Islet precursor cell (in vitro differentiated cells): ENCODE measurements at regions not wholly inside any gene's neighbourhood (a gene's known extent, or its start where the extent isn't known, plus 50 kb on each side); places are given as distances from the start of the nearest gene placed in this dataset.

Experiments
- DNase-seq: peaks from one replicate; pipeline ENCODE4 v3.0.0-alpha.2; 2018

- DNase-seq, result peak; percentile 63
These were observed 358.7 kb upstream of the TNP1 start for GRCh38 chr2:217218269-217219163.

- DNase-seq, result no peak
These were observed 357.1 kb upstream of the TNP1 start for GRCh38 chr2:217216982-217217381.

GRCh38 chr2:217216316-217216715 lies 356.5 kb upstream of the TNP1 start:
- DNase-seq, result no peak

- no peak for DNase-seq
These were observed 356.0 kb upstream of the TNP1 start for GRCh38 chr2:217215877-217216276.

- peak; percentile 74 for DNase-seq
These were observed 349.0 kb upstream of the TNP1 start for GRCh38 chr2:217208867-217209266.

GRCh38 chr2:217207699-217208010 lies 347.8 kb upstream of the TNP1 start:
- peak; percentile 83 for DNase-seq

GRCh38 chr2:217206907-217207698 lies 347.2 kb upstream of the TNP1 start:
- DNase-seq, result no peak

GRCh38 chr2:217206016-217206725 lies 346.3 kb upstream of the TNP1 start:
- DNase-seq, result no peak

- DNase-seq, result no peak
These were observed 344.5 kb upstream of the TNP1 start for GRCh38 chr2:217204358-217204757.

- DNase-seq, result no peak
These were observed 343.2 kb upstream of the TNP1 start for GRCh38 chr2:217203086-217203485.

- no peak for DNase-seq
These were observed 339.4 kb upstream of the TNP1 start for GRCh38 chr2:217199255-217199630.

GRCh38 chr2:217195658-217196446 lies 336.0 kb upstream of the TNP1 start:
- DNase-seq, result no peak

- no peak for DNase-seq
These were observed 335.2 kb upstream of the TNP1 start for GRCh38 chr2:217195016-217195415.

GRCh38 chr2:217193431-217194340 lies 333.8 kb upstream of the TNP1 start:
- DNase-seq, result peak; percentile 61

- no peak for DNase-seq
These were observed 332.5 kb upstream of the TNP1 start for GRCh38 chr2:217192366-217192765.

- DNase-seq, result no peak
These were observed 329.9 kb upstream of the TNP1 start for GRCh38 chr2:217189747-217190146.

GRCh38 chr2:217189131-217189530 lies 329.3 kb upstream of the TNP1 start:
- DNase-seq, result no peak

GRCh38 chr2:217186668-217187159 lies 326.9 kb upstream of the TNP1 start:
- DNase-seq, result no peak

- DNase-seq, result no peak
These were observed 326.3 kb upstream of the TNP1 start for GRCh38 chr2:217186152-217186551.

- DNase-seq, result no peak
These were observed 325.6 kb upstream of the TNP1 start for GRCh38 chr2:217185265-217185995.

- no peak for DNase-seq
These were observed 324.4 kb upstream of the TNP1 start for GRCh38 chr2:217184242-217184641.
